ENCODE measurements at regions not wholly inside any gene's neighbourhood (a gene's known extent, or its start where the extent isn't known, plus 50 kb on each side); places are given as distances from the start of the nearest gene placed in this dataset.

- H3K9me3 ChIP-seq (ENCODE audit: low read length), result peaks cover 6% of the 10 kb centered on the region; the same call in 1 of the 2 replicates
Measured at GRCh38 chr6:167671977-167672687, 154.6 kb upstream of the AFDN start.

GRCh38 chr6:167672738-167673137, 154.0 kb upstream of the AFDN start:
- Histone ChIP-seq H3K79me2 (ENCODE audit: insufficient read depth, low read length) (no peaks in the 10 kb centered on the region), H4K20me1 (ENCODE audit: insufficient read depth, low read length) (no peaks in the 10 kb centered on the region), H3K4me3 (ENCODE audit: low read depth, low read length, poor library complexity, severe bottlenecking) (no peak overlapping the region), H3K9me2 (ENCODE audit: low read depth, low read length) (no peaks in the 10 kb centered on the region), H3K4me1 (ENCODE audit: insufficient read depth, low read length, severe bottlenecking) (no peaks in the 10 kb centered on the region), H3F3A (ENCODE audit: insufficient read depth, low read length) (no peaks in the 10 kb centered on the region), H3K4me2 (ENCODE audit: low read length) (no peak overlapping the region), H3K27me3 (ENCODE audit: insufficient read depth, low read length) (no peaks in the 10 kb centered on the region), H3K27ac (ENCODE audit: low read depth, low read length, poor library complexity, severe bottlenecking) (no peak overlapping the region), H3K36me3 (ENCODE audit: insufficient read depth, low read length) (no peaks in the 10 kb centered on the region), H2AFZ (ENCODE audit: low read length) (no peak overlapping the region), H3K9me3 (ENCODE audit: low read length) (peaks cover 6% of the 10 kb centered on the region; the same call in 1 of the 2 replicates), H3K9ac (ENCODE audit: low read length) (no peak overlapping the region)
- TF ChIP-seq CTCF (IDR thresholded peaks at IDR 0.05; ENCODE audit: low read length) (no peak), EZH2 (IDR thresholded peaks at IDR 0.05; ENCODE audit: borderline replicate concordance, low read length) (no peak)

More at GRCh38 chr6:167671977-167672687, 154.6 kb upstream of the AFDN start:
- no peaks in the 10 kb centered on the region for H3K36me3 ChIP-seq (ENCODE audit: insufficient read depth, low read length)
- no peak overlapping the region for H3K4me2 ChIP-seq (ENCODE audit: low read length)
- no peak overlapping the region for H3K9ac ChIP-seq (ENCODE audit: low read length)
- no peaks in the 10 kb centered on the region for H3K27me3 ChIP-seq (ENCODE audit: insufficient read depth, low read length)
- no peak overlapping the region for H3K4me3 ChIP-seq (ENCODE audit: low read depth, low read length, poor library complexity, severe bottlenecking)
- H3K4me1 ChIP-seq (ENCODE audit: insufficient read depth, low read length, severe bottlenecking), result no peaks in the 10 kb centered on the region
- no peaks in the 10 kb centered on the region for H3F3A ChIP-seq (ENCODE audit: insufficient read depth, low read length)
- H3K9me2 ChIP-seq (ENCODE audit: low read depth, low read length), result no peaks in the 10 kb centered on the region
- H3K79me2 ChIP-seq (ENCODE audit: insufficient read depth, low read length), result no peaks in the 10 kb centered on the region
- H3K27ac ChIP-seq (ENCODE audit: low read depth, low read length, poor library complexity, severe bottlenecking), result no peak overlapping the region
- TF ChIP-seq CTCF (IDR thresholded peaks at IDR 0.05; ENCODE audit: low read length) (no peak), EZH2 (IDR thresholded peaks at IDR 0.05; ENCODE audit: borderline replicate concordance, low read length) (no peak)
- no peaks in the 10 kb centered on the region for H4K20me1 ChIP-seq (ENCODE audit: insufficient read depth, low read length)
- H2AFZ ChIP-seq (ENCODE audit: low read length), result no peak overlapping the region

DNA sequence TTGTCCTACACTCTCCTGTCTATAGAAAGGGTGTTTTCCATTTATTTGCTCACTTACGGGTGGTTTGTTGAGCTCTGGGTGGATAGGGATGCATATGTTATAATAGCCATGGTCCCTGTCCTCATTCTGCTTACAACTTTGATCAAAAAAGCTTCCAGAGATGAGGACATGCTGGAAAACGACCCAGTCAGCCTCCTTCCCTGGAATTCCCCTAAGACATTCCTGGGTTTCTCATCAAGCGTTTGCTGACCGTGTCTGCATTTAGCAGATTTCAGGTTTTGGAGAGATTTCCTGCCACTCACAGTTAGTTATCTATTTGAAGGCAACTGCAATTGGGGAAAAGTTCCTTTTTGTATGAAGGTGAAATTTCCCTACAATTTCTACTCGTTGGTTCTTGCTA, 152.8 kb upstream of the AFDN start:
- Histone ChIP-seq H3K27ac (ENCODE audit: low read depth, low read length, poor library complexity, severe bottlenecking) (no peak overlapping the region), H3K4me2 (ENCODE audit: low read length) (no peak overlapping the region), H3K79me2 (ENCODE audit: insufficient read depth, low read length) (no peaks in the 10 kb centered on the region), H3K4me1 (ENCODE audit: insufficient read depth, low read length, severe bottlenecking) (no peaks in the 10 kb centered on the region), H3K9ac (ENCODE audit: low read length) (no peak overlapping the region), H3K36me3 (ENCODE audit: insufficient read depth, low read length) (no peaks in the 10 kb centered on the region), H3K9me2 (ENCODE audit: low read depth, low read length) (no peaks in the 10 kb centered on the region), H3K9me3 (ENCODE audit: low read length) (peaks cover 6% of the 10 kb centered on the region; the same call in 1 of the 2 replicates), H3K27me3 (ENCODE audit: insufficient read depth, low read length) (no peaks in the 10 kb centered on the region), H3K4me3 (ENCODE audit: low read depth, low read length, poor library complexity, severe bottlenecking) (no peak overlapping the region), H3F3A (ENCODE audit: insufficient read depth, low read length) (no peaks in the 10 kb centered on the region), H4K20me1 (ENCODE audit: insufficient read depth, low read length) (no peaks in the 10 kb centered on the region), H2AFZ (ENCODE audit: low read length) (no peak overlapping the region)
- TF ChIP-seq EZH2 (IDR thresholded peaks at IDR 0.05; ENCODE audit: borderline replicate concordance, low read length) (no peak), CTCF (IDR thresholded peaks at IDR 0.05; ENCODE audit: low read length) (no peak)

Data from OCI-LY1 (cell line).